Stomach (tissue), 4 donors: ENCODE measurements at regions not wholly inside any gene's neighbourhood (a gene's known extent, or its start where the extent isn't known, plus 50 kb on each side); places are given as distances from the start of the nearest gene placed in this dataset.

Experiments
- CTCF ChIP-seq, 7 experiments: fragments of 450-650 bp in 4 of 7; fragments of 200-600 bp in 3 of 7; sonication (generic) in 3 of 7; IDR thresholded peaks; one replicate each; pipeline ENCODE4 v1.5.1; 2016 to 2019; ENCODE audit warnings: antibody characterized with exemption in 7 of 7, control low read depth in 2 of 7, mild to moderate bottlenecking in 1 of 7
- POLR2AphosphoS5 ChIP-seq, 3 donors: sonication (generic); formaldehyde crosslinking; IDR thresholded peaks; one replicate each; pipeline ENCODE4 v1.6.1; 2016; ENCODE audit warnings: antibody characterized with exemption in 3 of 3

GRCh38 chr12:63052696-63053095 is 98.3 kb downstream of the AVPR1A start:
- TF ChIP-seq CTCF (IDR thresholded peaks at IDR 0.05) (no peak), POLR2AphosphoS5 (IDR thresholded peaks at IDR 0.05) (no peak)
